Activated CD4-positive, alpha-beta memory T cell treated with anti-CD3 and anti-CD28 coated beads for 36 hours (primary cell): ENCODE measurements at regions not wholly inside any gene's neighbourhood (a gene's known extent, or its start where the extent isn't known, plus 50 kb on each side); places are given as distances from the start of the nearest gene placed in this dataset.

Experiments used
- CTCF ChIA-PET: fragments of 350-600 bp; sonication (Branson Sonifier 250); formaldehyde crosslinking; loops from one replicate; lab custom pipeline; 2021; ENCODE audit warnings: antibody characterized with exemption, inconsistent platforms; lab: Charles Lee
- POLR2A ChIA-PET: fragments of 350-600 bp; sonication (Branson Sonifier 250); formaldehyde crosslinking; loops from one replicate; lab custom pipeline; 2021; ENCODE audit warnings: antibody characterized with exemption; lab: Charles Lee
- DNase-seq: peaks from one replicate; pipeline ENCODE4 v3.0.0-alpha.2; 2020
- H3K27ac Mint-ChIP-seq: one replicate; pipeline ENCODE4 v1.8.0; 2021; ENCODE audit warnings: mixed read lengths
- H3K27me3 Mint-ChIP-seq: one replicate; pipeline ENCODE4 v1.8.0; 2021; ENCODE audit warnings: mixed read lengths
- H3K36me3 Mint-ChIP-seq: one replicate; pipeline ENCODE4 v1.8.0; 2021; ENCODE audit warnings: mixed read lengths
- H3K4me1 Mint-ChIP-seq: one replicate; pipeline ENCODE4 v1.8.0; 2021; ENCODE audit warnings: low read depth, mixed read lengths
- H3K4me3 Mint-ChIP-seq: one replicate; pipeline ENCODE4 v1.8.0; 2021; ENCODE audit warnings: mild to moderate bottlenecking, mixed read lengths
- H3K9me3 Mint-ChIP-seq: one replicate; pipeline ENCODE4 v1.8.0; 2021; ENCODE audit warnings: mixed read lengths
- intact Hi-C: fragments of 100-400 bp; cut with micrococcal nuclease; formaldehyde crosslinking; loops from one replicate; pipeline ENCODE4 v1.15.1; 2023

GRCh38 chr9:73714294-73714693 lies 562.6 kb downstream of the ANXA1 start:
- CTCF ChIA-PET = no interaction called here
- POLR2A ChIA-PET = no interaction called here
- H3K9me3 Mint-ChIP-seq = no peaks in the 10 kb centered on the region
- DNase-seq = no peak
- no peaks in the 10 kb centered on the region for H3K4me1 Mint-ChIP-seq
- no peaks in the 10 kb centered on the region for H3K36me3 Mint-ChIP-seq
- no peak overlapping the region for H3K27ac Mint-ChIP-seq
- no peak overlapping the region for H3K4me3 Mint-ChIP-seq
- intact Hi-C loops = no loop called here
- no peaks in the 10 kb centered on the region for H3K27me3 Mint-ChIP-seq

GRCh38 chr9:73715591-73715990 lies 563.9 kb downstream of the ANXA1 start:
- no peaks in the 10 kb centered on the region for H3K27me3 Mint-ChIP-seq
- H3K4me3 Mint-ChIP-seq = no peak overlapping the region
- intact Hi-C loops = no loop called here
- no peaks in the 10 kb centered on the region for H3K36me3 Mint-ChIP-seq
- H3K9me3 Mint-ChIP-seq = no peaks in the 10 kb centered on the region
- DNase-seq = no peak
- no peak overlapping the region for H3K27ac Mint-ChIP-seq
- ChIA-PET CTCF (no interaction called here), POLR2A (no interaction called here)
- H3K4me1 Mint-ChIP-seq = no peaks in the 10 kb centered on the region

GRCh38 chr9:73719660-73720059 lies 568.0 kb downstream of the ANXA1 start:
- H3K27me3 Mint-ChIP-seq = no peaks in the 10 kb centered on the region
- intact Hi-C loops = no loop called here
- no peak overlapping the region for H3K27ac Mint-ChIP-seq
- ChIA-PET CTCF (no interaction called here), POLR2A (no interaction called here)
- H3K4me3 Mint-ChIP-seq = no peak overlapping the region
- no peaks in the 10 kb centered on the region for H3K4me1 Mint-ChIP-seq
- no peaks in the 10 kb centered on the region for H3K9me3 Mint-ChIP-seq
- no peaks in the 10 kb centered on the region for H3K36me3 Mint-ChIP-seq
- DNase-seq = no peak

- ChIA-PET POLR2A (no interaction called here), CTCF (no interaction called here)
- H3K27ac Mint-ChIP-seq = no peak overlapping the region
- no peaks in the 10 kb centered on the region for H3K36me3 Mint-ChIP-seq
- no peak overlapping the region for H3K4me3 Mint-ChIP-seq
- intact Hi-C loops = no loop called here
- no peaks in the 10 kb centered on the region for H3K4me1 Mint-ChIP-seq
- H3K9me3 Mint-ChIP-seq = no peaks in the 10 kb centered on the region
- H3K27me3 Mint-ChIP-seq = no peaks in the 10 kb centered on the region
- DNase-seq = no peak
These were observed 568.9 kb downstream of the ANXA1 start for GRCh38 chr9:73720601-73721000.

- H3K4me1 Mint-ChIP-seq = no peaks in the 10 kb centered on the region
- DNase-seq = no peak
- H3K9me3 Mint-ChIP-seq = no peaks in the 10 kb centered on the region
- no peak overlapping the region for H3K4me3 Mint-ChIP-seq
- intact Hi-C loops = no loop called here
- CTCF ChIA-PET = no interaction called here
- POLR2A ChIA-PET = no interaction called here
- H3K27me3 Mint-ChIP-seq = no peaks in the 10 kb centered on the region
- H3K36me3 Mint-ChIP-seq = no peaks in the 10 kb centered on the region
- no peak overlapping the region for H3K27ac Mint-ChIP-seq
These were observed 584.6 kb downstream of the ANXA1 start for GRCh38 chr9:73736270-73736669.

GRCh38 chr9:73738741-73739530 lies 587.3 kb downstream of the ANXA1 start:
- intact Hi-C loops = no loop called here
- Mint-ChIP-seq H3K9me3 (no peaks in the 10 kb centered on the region), H3K4me1 (no peaks in the 10 kb centered on the region), H3K27me3 (no peaks in the 10 kb centered on the region), H3K36me3 (no peaks in the 10 kb centered on the region), H3K27ac (no peak overlapping the region), H3K4me3 (no peak overlapping the region)
- DNase-seq = no peak
- POLR2A ChIA-PET = no interaction called here
- CTCF ChIA-PET = no interaction called here

GRCh38 chr9:73741316-73741715 lies 589.7 kb downstream of the ANXA1 start:
- Mint-ChIP-seq H3K4me3 (no peak overlapping the region), H3K27me3 (no peaks in the 10 kb centered on the region), H3K4me1 (no peaks in the 10 kb centered on the region), H3K27ac (no peak overlapping the region), H3K9me3 (peaks cover 4% of the 10 kb centered on the region), H3K36me3 (no peaks in the 10 kb centered on the region)
- intact Hi-C loops = no loop called here
- ChIA-PET POLR2A (no interaction called here), CTCF (no interaction called here)
- DNase-seq = no peak

- Mint-ChIP-seq H3K9me3 (peaks cover 4% of the 10 kb centered on the region), H3K36me3 (no peaks in the 10 kb centered on the region), H3K4me3 (no peak overlapping the region), H3K27ac (no peak overlapping the region), H3K4me1 (no peaks in the 10 kb centered on the region), H3K27me3 (no peaks in the 10 kb centered on the region)
- intact Hi-C loops = no loop called here
- no peak for DNase-seq
- ChIA-PET POLR2A (no interaction called here), CTCF (no interaction called here)
These were observed 590.7 kb downstream of the ANXA1 start for GRCh38 chr9:73742412-73742811.

- no peak overlapping the region for H3K4me3 Mint-ChIP-seq
- no peaks in the 10 kb centered on the region for H3K27me3 Mint-ChIP-seq
- no peaks in the 10 kb centered on the region for H3K4me1 Mint-ChIP-seq
- intact Hi-C loops = no loop called here
- POLR2A ChIA-PET = no interaction called here
- peaks cover 7% of the 10 kb centered on the region for H3K9me3 Mint-ChIP-seq
- DNase-seq = no peak
- no peaks in the 10 kb centered on the region for H3K36me3 Mint-ChIP-seq
- no peak overlapping the region for H3K27ac Mint-ChIP-seq
- CTCF ChIA-PET = no interaction called here
These were observed 592.2 kb downstream of the ANXA1 start for GRCh38 chr9:73743826-73744225.

- DNase-seq = no peak
- Mint-ChIP-seq H3K9me3 (peaks cover 7% of the 10 kb centered on the region), H3K27ac (no peak overlapping the region), H3K27me3 (no peaks in the 10 kb centered on the region), H3K4me3 (no peak overlapping the region), H3K36me3 (no peaks in the 10 kb centered on the region), H3K4me1 (no peaks in the 10 kb centered on the region)
- intact Hi-C loops = no loop called here
- CTCF ChIA-PET = no interaction called here
- POLR2A ChIA-PET = no interaction called here
These were observed 593.9 kb downstream of the ANXA1 start for GRCh38 chr9:73745598-73745997.

- no peaks in the 10 kb centered on the region for H3K27me3 Mint-ChIP-seq
- POLR2A ChIA-PET = no interaction called here
- H3K9me3 Mint-ChIP-seq = no peaks in the 10 kb centered on the region
- no peaks in the 10 kb centered on the region for H3K36me3 Mint-ChIP-seq
- CTCF ChIA-PET = no interaction called here
- intact Hi-C loops = no loop called here
- H3K4me3 Mint-ChIP-seq = no peak overlapping the region
- DNase-seq = no peak
- H3K4me1 Mint-ChIP-seq = no peaks in the 10 kb centered on the region
- H3K27ac Mint-ChIP-seq = no peak overlapping the region
These were observed 601.5 kb downstream of the ANXA1 start for GRCh38 chr9:73753171-73753570.

GRCh38 chr9:73761905-73762304 lies 610.2 kb downstream of the ANXA1 start:
- H3K36me3 Mint-ChIP-seq = no peaks in the 10 kb centered on the region
- intact Hi-C loops = no loop called here
- no peak for DNase-seq
- ChIA-PET POLR2A (no interaction called here), CTCF (no interaction called here)
- no peak overlapping the region for H3K4me3 Mint-ChIP-seq
- no peaks in the 10 kb centered on the region for H3K4me1 Mint-ChIP-seq
- no peak overlapping the region for H3K27ac Mint-ChIP-seq
- H3K9me3 Mint-ChIP-seq = peaks cover 11% of the 10 kb centered on the region
- no peaks in the 10 kb centered on the region for H3K27me3 Mint-ChIP-seq

GRCh38 chr9:73773896-73774295 lies 622.2 kb downstream of the ANXA1 start:
- H3K36me3 Mint-ChIP-seq = no peaks in the 10 kb centered on the region
- H3K27me3 Mint-ChIP-seq = no peaks in the 10 kb centered on the region

More at GRCh38 chr9:73773896-73774295, 622.2 kb downstream of the ANXA1 start:
- DNase-seq = no peak
- Mint-ChIP-seq H3K4me3 (no peak overlapping the region), H3K27ac (no peak overlapping the region), H3K4me1 (no peaks in the 10 kb centered on the region), H3K9me3 (no peaks in the 10 kb centered on the region)
- intact Hi-C loops = no loop called here
- ChIA-PET POLR2A (no interaction called here), CTCF (no interaction called here)
